ENCODE measurements at regions not wholly inside any gene's neighbourhood (a gene's known extent, or its start where the extent isn't known, plus 50 kb on each side); places are given as distances from the start of the nearest gene placed in this dataset.

DNA sequence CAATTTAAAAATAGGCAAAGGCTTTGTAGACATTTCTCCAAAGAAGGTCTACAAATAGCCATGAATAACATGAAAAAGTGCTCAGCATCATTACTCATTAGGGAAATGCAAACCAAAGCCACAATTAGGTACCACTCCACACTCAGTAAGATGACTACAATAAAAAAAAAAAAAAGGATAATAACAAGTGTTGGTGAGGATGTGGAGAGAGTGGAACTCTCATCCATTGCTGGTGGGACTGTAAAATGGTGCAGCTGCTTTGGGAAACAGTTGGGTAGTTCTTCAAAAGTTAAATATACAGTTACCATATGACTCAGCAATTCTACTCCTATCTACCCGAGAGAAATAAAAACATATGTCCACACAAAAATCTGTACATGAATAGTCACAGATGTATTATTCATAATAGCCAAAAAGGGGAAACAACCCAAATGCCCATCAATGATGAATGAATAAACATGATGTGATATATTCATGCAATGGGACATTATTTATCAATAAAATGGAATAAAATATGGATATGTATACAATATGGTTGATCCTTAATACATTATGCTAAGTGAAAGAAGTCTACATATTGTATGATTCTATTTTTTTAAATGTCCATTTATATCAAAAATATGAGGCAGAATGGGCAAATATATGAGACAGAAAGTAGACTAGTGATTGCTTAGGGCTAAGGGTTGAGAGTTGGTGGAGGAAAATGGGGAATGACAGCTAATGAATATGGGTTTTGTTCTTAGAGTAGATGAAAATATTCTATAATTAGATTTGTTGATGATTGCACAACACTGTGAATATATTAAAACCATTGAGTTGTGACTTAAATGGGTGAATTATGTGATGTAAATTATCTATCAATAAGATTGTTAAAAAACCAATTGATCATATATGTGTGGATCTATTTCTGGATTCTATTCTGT lies 66.1 kb upstream of the SMAD3 start:
- no peak for DNase-seq (ENCODE audit: low read depth in 2 of 2)

GRCh38 chr15:67000896-67001295 lies 64.5 kb upstream of the SMAD3 start:
- no peak for DNase-seq (ENCODE audit: low read depth in 2 of 2)

GRCh38 chr15:67002368-67002767 lies 63.0 kb upstream of the SMAD3 start:
- DNase-seq (ENCODE audit: low read depth in 2 of 2): no peak

GRCh38 chr15:67003586-67003985 lies 61.8 kb upstream of the SMAD3 start:
- DNase-seq (ENCODE audit: low read depth in 2 of 2): no peak

- DNase-seq (ENCODE audit: low read depth in 2 of 2): no peak
Measured at GRCh38 chr15:67004142-67004541, 61.3 kb upstream of the SMAD3 start.

GRCh38 chr15:67005294-67005996 lies 60.0 kb upstream of the SMAD3 start:
- no peak for DNase-seq (ENCODE audit: low read depth in 2 of 2)

- DNase-seq (ENCODE audit: low read depth in 2 of 2): no peak
Measured at GRCh38 chr15:67006083-67007065, 59.0 kb upstream of the SMAD3 start.

DNA sequence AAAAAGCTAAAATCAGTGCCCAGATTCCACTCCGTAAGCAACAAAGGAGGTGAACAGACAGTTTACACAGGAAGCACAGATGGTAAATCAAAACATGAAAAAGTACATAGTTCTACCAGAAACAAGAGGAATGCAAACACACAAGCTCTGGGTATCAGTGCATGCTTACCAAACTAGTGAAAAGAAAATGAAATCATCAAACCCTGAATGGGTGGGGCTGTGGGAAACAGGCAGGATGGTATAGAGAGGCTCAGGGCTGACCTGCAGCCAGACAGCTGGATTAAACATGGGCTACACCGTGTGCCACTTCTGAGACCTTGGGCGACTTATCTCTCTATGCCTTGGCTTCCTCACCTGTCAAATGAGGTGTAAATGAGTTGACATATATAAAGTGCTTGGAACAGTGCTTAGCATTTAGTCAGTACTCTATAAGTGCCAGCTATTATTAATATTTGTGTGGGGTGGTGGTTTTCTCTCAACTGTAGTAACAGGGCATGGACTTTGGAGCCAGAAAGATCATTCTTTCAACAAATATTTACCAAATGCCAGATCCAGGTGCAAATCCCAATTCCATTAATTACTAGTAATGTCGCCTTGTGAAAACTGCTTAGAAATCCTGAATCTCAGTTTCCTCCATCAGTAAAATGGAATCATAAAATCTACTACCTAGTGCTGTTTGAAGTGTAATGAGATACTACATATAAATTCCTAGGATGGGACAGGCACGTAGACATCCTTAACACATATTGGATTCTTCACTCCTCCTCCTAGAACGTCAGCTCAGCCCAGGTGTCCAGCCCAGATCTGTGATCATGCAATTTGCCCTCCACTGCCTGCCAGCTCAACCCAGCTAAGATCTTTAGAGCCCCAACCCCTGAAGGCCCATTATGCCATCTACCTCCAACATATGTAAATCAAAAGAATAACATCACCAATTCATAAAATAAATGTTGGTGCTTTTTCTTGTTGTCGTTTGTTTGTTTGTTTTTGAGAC lies 55.5 kb upstream of the SMAD3 start:
- no peak for DNase-seq (ENCODE audit: low read depth in 2 of 2)

- no peak for DNase-seq (ENCODE audit: low read depth in 2 of 2)
Measured at GRCh38 chr15:67010898-67011616, 54.3 kb upstream of the SMAD3 start.

GRCh38 chr15:67011617-67012005 lies 53.8 kb upstream of the SMAD3 start:
- no peak for DNase-seq (ENCODE audit: low read depth in 2 of 2)

- no peak for DNase-seq (ENCODE audit: low read depth in 2 of 2)
Measured at GRCh38 chr15:67013696-67014095, 51.7 kb upstream of the SMAD3 start.
